NAMALWA (cell line): ENCODE measurements at regions not wholly inside any gene's neighbourhood (a gene's known extent, or its start where the extent isn't known, plus 50 kb on each side); places are given as distances from the start of the nearest gene placed in this dataset.

ENCODE experiments used
- DNase-seq: peaks from one replicate; pipeline ENCODE4 v3.0.0-alpha.2; 2015; ENCODE audit warnings: low spot score

DNA sequence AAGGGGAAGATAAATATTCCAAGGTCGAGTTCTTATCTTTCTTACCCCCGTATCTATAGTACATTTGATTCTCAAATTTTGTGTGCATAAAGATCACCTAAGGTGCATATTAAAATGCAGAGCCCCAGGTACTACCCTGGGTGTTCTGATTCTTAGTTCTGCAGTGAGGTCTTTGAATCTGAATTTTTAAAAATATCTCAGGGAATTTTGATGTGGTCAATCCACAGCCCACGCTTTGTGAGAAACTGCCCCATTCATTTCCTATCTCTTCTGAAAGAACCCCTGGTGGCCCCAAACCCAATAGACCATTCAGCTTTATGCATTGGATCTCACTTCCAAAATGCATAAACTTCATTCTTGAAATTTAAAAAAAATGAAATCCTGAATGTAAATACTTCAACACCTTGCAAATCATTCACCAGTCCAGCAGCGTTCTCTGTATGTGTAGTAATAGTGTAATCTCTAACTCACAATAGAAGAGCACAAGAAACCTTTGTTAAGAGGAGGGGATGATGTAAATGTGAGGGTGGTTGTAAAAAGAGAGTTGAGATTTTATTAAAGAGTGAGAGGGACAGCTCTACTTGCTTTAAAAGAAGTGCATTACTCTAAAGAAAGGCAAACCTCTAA, 108.8 kb upstream of the ZP4 start:
- DNase-seq: no peak

DNA sequence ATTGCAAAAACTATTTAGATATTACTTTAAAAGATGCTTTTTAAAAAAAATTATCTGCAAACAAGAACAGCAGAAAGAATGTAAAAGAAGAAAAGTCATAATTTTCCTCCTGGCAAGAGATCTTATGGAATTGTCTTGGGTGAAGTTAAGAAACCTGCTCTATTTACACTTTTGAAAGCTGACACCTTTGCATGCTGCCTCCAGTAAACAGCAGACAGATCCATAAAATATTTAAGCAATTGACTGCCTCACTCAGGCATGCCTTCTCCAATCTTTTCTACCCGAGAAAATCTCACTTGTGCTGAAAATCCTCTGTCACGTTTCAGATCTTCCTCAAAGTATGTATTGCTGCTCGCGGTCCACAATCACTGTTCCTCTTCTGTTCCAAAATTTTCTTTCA, 107.9 kb upstream of the ZP4 start:
- no peak for DNase-seq

DNA sequence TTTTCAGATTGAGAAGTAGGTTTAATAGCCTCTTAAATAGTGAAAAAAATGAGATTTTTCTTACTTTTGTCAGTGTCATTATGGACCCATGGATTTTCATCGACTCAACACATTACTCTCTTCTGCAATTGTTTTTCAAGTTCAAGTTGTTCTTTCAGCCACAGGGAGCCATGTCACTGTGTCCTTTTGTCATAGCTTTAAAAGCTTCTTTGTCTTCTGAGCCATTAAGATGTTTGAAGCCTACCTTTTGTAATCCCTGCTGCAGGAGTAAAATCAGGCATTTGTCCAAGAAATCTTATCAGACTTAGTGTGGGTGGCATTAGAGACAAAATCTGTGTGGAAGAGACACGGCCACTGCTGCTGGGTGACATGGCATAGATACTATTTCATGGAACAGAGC, 92.8 kb upstream of the ZP4 start:
- DNase-seq: no peak

DNA sequence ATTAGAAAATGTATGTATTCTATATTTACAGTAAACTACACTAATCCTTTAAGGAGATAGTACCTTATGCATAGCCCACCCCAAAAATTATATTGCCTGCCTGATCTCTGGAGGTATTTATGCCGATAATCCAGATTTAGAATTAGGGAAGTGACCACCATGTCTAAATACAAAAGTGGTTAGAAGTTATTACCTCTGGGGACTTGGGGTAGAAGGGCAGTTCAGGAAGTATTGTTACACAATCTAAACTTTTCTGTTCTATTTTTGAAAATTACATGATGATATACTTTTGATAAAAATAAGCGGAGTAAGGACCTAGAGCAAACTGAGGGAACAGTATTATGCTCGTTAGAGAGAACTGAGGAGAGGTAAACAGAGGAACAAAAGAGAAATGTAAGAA, 90.5 kb upstream of the ZP4 start:
- no peak for DNase-seq

DNA sequence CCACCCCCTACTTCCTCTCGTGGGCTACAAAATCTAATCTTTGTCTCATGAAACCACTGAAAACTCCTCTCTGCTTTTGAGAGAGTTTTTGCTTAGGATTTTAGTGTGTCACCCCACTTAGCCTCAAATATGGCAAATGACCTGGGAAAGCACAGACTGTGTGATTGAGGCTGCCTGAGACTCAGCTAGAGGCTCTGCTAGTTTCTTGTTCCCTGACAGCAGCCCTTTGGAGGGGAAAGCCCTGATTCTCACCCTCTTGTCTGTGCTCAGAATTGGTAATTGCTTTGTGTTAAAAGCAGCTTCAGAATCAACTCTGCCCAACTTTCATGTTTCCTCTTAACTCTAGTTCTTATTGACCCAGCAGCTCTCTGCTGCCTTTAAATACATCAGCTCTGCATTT, 85.6 kb upstream of the ZP4 start:
- DNase-seq: no peak

DNA sequence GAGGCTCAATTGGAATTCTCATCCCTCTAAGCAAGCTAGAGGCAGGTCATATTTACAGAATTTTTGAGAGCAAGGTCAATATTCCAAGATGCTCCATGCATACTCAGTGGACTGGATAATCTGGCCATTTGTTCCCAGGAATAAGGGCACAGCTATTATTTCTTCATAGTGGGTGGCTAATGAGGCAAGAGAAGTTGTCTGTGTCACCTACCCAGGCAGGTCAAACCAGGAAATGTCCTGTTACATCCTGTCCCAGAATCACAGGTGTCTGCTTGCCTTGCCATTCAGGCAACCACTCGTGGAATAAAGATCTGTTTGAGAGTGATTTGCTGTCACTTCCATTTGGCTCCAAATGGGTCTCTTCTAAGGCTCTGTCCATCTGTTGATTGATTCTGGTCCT, 85.2 kb upstream of the ZP4 start:
- no peak for DNase-seq

DNA sequence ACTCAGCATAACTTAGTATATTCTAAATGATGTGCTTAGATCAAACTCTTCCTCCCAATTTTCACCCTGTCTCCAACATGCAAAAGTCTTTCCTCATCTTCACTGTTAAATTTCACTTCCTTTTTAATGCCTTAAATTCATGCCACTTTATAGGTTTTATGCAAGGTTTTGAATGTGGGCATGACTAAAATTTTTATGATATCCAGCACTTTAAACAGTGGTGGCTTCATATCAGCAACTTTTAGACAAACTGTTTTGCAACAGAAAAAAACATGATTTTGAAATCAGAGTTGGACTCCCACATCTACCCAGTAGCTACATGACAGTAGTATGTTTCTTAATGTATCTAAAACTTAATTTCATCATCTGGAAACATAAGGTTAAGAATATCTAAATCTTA, 84.7 kb upstream of the ZP4 start:
- DNase-seq: no peak

DNA sequence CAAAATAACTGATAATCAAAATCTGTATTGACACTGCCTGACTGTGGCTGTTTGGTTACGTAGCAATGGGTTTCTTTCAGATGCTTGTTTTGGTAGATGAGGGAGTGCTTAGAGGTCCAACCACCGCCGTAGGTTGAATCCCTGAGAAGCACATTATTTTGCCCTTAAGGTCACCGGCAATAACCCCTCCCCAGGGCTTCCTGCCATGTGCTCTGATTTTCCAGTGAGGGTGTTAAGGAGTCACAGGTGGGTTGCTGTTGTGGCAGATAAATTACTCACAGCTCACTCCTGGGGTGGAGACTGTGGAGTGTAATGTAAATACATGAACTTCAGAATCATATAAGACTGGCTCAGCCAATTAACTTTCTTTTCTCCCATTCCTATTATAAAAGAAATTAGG, 81.5 kb upstream of the ZP4 start:
- no peak for DNase-seq

DNA sequence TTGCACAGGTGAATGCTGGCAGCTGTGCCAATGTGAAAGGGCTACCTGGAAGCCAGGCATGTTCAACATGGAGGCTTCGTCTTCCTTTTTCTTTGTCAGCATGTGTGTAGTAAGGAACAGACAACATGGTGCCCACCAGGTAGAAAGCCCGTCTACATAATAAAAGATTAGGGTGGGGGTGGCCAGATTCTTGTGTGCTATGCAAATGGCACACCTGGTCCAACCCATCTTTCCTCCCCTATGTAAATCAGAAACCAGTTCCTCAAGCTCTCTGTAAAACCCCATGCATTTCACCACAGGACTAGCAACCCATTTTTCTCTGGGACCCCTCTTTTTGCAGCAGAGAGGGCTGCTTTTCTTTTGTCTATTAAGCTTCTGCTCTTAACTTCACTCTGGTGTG, 72.3 kb upstream of the ZP4 start:
- DNase-seq: no peak

DNA sequence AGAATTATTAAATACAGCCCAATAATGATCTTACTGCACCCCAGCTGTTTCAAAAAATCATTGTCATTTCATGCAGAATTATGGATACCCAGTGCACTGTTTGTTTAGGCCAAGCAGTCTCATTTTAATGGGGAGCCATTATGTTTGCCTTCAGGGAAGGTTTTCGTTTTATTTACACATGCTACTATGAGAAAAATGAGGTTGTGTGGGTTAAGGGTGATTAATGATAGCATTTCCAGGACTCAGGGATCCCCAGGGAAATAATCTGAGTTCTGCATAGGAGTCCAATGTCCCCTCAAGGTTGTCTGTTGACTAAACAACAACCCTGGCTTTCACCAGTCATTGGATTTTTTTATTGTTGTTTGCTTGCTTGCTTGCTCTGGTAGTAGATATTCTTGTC, 71.0 kb upstream of the ZP4 start:
- DNase-seq: no peak

DNA sequence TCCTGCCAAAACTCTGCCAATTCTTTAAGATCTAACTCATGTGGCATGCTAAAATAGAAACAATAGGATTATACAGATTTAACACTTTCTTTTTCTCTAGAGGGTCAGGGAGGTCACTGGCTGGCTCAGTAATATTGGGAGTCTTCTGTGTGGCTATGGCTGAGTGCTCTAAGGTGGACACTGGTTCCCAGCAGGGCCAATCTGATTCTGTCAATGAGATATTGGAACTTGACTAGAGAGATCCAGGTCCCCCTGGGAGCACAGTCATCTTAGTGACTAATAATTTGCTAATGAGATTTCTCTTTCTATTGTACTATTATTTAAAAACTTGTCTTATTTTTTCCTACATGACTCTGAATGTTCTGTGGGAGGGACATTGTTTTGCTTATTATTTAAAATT, 69.1 kb upstream of the ZP4 start:
- DNase-seq: no peak

DNA sequence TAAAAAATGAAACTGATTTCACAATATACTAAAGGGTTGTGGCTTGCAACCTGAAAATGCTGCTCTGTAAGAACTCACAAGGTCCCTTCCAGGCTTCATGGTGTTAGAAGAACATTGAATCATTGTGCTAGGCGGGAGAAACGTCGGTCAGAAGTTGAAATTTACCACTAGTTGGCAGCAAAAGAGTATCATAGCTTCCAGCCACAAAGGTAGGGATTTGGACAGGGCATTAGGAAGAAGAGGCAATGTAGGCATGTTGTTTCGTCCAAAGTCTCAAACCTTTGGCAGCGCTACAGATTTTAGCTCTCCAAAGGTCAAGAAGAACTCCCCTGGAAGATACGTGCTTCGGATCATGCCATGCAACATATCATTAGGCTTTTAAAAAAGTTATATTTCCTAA, 62.5 kb upstream of the ZP4 start:
- no peak for DNase-seq
